PC-3 (cell line): ENCODE measurements at regions not wholly inside any gene's neighbourhood (a gene's known extent, or its start where the extent isn't known, plus 50 kb on each side); places are given as distances from the start of the nearest gene placed in this dataset.

Experiments
- EZH2 ChIP-seq: fragments of 300-600 bp; sonication (generic); IDR thresholded peaks from one replicate; pipeline ENCODE4 v1.6.1; 2017; ENCODE audit warnings: antibody characterized with exemption, mild to moderate bottlenecking, low read length; ENCODE audit not compliant: unreplicated experiment
- TF ChIP-seq, protein P1 (sequence below): fragments of 300-600 bp; sonication (generic); conservative IDR thresholded peaks from 2 replicates; pipeline ENCODE4 v1.5.1; 2017; ENCODE audit warnings: antibody characterized with exemption, low read depth, mild to moderate bottlenecking, low read length

GRCh38 chr14:99081156-99081765 lies 190.7 kb downstream of the BCL11B start:
- TF ChIP-seq, protein P1, sequence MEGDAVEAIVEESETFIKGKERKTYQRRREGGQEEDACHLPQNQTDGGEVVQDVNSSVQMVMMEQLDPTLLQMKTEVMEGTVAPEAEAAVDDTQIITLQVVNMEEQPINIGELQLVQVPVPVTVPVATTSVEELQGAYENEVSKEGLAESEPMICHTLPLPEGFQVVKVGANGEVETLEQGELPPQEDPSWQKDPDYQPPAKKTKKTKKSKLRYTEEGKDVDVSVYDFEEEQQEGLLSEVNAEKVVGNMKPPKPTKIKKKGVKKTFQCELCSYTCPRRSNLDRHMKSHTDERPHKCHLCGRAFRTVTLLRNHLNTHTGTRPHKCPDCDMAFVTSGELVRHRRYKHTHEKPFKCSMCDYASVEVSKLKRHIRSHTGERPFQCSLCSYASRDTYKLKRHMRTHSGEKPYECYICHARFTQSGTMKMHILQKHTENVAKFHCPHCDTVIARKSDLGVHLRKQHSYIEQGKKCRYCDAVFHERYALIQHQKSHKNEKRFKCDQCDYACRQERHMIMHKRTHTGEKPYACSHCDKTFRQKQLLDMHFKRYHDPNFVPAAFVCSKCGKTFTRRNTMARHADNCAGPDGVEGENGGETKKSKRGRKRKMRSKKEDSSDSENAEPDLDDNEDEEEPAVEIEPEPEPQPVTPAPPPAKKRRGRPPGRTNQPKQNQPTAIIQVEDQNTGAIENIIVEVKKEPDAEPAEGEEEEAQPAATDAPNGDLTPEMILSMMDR = no peak
- TF ChIP-seq EZH2 = no peak
